ENCODE measurements at regions not wholly inside any gene's neighbourhood (a gene's known extent, or its start where the extent isn't known, plus 50 kb on each side); places are given as distances from the start of the nearest gene placed in this dataset.
"Not testable (repeated sequence)": the region's sequence is repeated elsewhere in the genome, so short reads cannot be mapped to it uniquely, and the experiment has no call there.

GRCh38 chr3:21234933-21235332 is 516.1 kb downstream of the ZNF385D start:
- Mint-ChIP-seq H3K9me3 (ENCODE audit: low read depth) (no peaks in the 10 kb centered on the region), H3K27ac (no peak overlapping the region), H3K4me3 (ENCODE audit: low read depth) (no peak overlapping the region), H3K27me3 (no peaks in the 10 kb centered on the region), H3K4me1 (ENCODE audit: low read depth) (peaks cover 5% of the 10 kb centered on the region), H3K36me3 (ENCODE audit: insufficient read depth) (no peaks in the 10 kb centered on the region)
- no peak for TF ChIP-seq CTCF (IDR thresholded peaks at IDR 0.05; ENCODE audit: unreplicated experiment)
- no peak for DNase-seq (ENCODE audit: low spot score, unreplicated experiment)

GRCh38 chr3:21229426-21230135 is 521.4 kb downstream of the ZNF385D start:
- DNase-seq (ENCODE audit: low spot score, unreplicated experiment): no peak
- Mint-ChIP-seq H3K4me3 (ENCODE audit: low read depth) (peak overlapping the region; percentile 19), H3K9me3 (ENCODE audit: low read depth) (peaks cover 3% of the 10 kb centered on the region), H3K27me3 (no peaks in the 10 kb centered on the region), H3K4me1 (ENCODE audit: low read depth) (peaks cover 15% of the 10 kb centered on the region), H3K36me3 (ENCODE audit: insufficient read depth) (no peaks in the 10 kb centered on the region), H3K27ac (peak overlapping the region; percentile 42)
- TF ChIP-seq CTCF (IDR thresholded peaks at IDR 0.05; ENCODE audit: unreplicated experiment): no peak

- Mint-ChIP-seq H3K27me3 (no peaks in the 10 kb centered on the region), H3K9me3 (ENCODE audit: low read depth) (peaks cover 3% of the 10 kb centered on the region), H3K36me3 (ENCODE audit: insufficient read depth) (no peaks in the 10 kb centered on the region), H3K27ac (no peak overlapping the region), H3K4me1 (ENCODE audit: low read depth) (peaks cover 15% of the 10 kb centered on the region), H3K4me3 (ENCODE audit: low read depth) (no peak overlapping the region)
- no peak for DNase-seq (ENCODE audit: low spot score, unreplicated experiment)
- TF ChIP-seq CTCF (IDR thresholded peaks at IDR 0.05; ENCODE audit: unreplicated experiment): no peak
Observed at GRCh38 chr3:21226086-21226485, 524.9 kb downstream of the ZNF385D start.

- Mint-ChIP-seq H3K4me1 (ENCODE audit: low read depth) (no peaks in the 10 kb centered on the region), H3K27me3 (no peaks in the 10 kb centered on the region), H3K36me3 (ENCODE audit: insufficient read depth) (no peaks in the 10 kb centered on the region), H3K4me3 (ENCODE audit: low read depth) (no peak overlapping the region), H3K9me3 (ENCODE audit: low read depth) (no peaks in the 10 kb centered on the region), H3K27ac (no peak overlapping the region)
- no peak for TF ChIP-seq CTCF (IDR thresholded peaks at IDR 0.05; ENCODE audit: unreplicated experiment)
- DNase-seq (ENCODE audit: low spot score, unreplicated experiment): no peak
Observed at GRCh38 chr3:21220944-21221343, 530.1 kb downstream of the ZNF385D start.

- Mint-ChIP-seq H3K36me3 (ENCODE audit: insufficient read depth) (no peaks in the 10 kb centered on the region), H3K27me3 (no peaks in the 10 kb centered on the region), H3K4me1 (ENCODE audit: low read depth) (no peaks in the 10 kb centered on the region), H3K27ac (no peak overlapping the region), H3K9me3 (ENCODE audit: low read depth) (peaks cover 9% of the 10 kb centered on the region), H3K4me3 (ENCODE audit: low read depth) (no peak overlapping the region)
- peak; percentile 29 for TF ChIP-seq CTCF (IDR thresholded peaks at IDR 0.05; ENCODE audit: unreplicated experiment)
- no peak for DNase-seq (ENCODE audit: low spot score, unreplicated experiment)
Observed at GRCh38 chr3:21216598-21216997, 534.4 kb downstream of the ZNF385D start.

GRCh38 chr3:21204122-21204521 is 546.9 kb downstream of the ZNF385D start:
- H3K27me3 Mint-ChIP-seq; H3K4me3 Mint-ChIP-seq (ENCODE audit: low read depth); H3K27ac Mint-ChIP-seq; DNase-seq (ENCODE audit: low spot score, unreplicated experiment); H3K36me3 Mint-ChIP-seq (ENCODE audit: insufficient read depth); H3K4me1 Mint-ChIP-seq (ENCODE audit: low read depth): not testable (repeated sequence)
- H3K9me3 Mint-ChIP-seq (ENCODE audit: low read depth): peaks cover 32% of the 10 kb centered on the region

Measured in progenitor cell of endocrine pancreas (in vitro differentiated cells).